DOHH2 (cell line): ENCODE measurements at regions not wholly inside any gene's neighbourhood (a gene's known extent, or its start where the extent isn't known, plus 50 kb on each side); places are given as distances from the start of the nearest gene placed in this dataset.

ENCODE experiments used
- CTCF ChIP-seq: fragments of 200-600 bp; sonication (generic); IDR thresholded peaks from one replicate; pipeline ENCODE4 v1.5.1; 2014; ENCODE audit warnings: antibody characterized with exemption, mild to moderate bottlenecking, low read depth, low read length; ENCODE audit not compliant: poor library complexity, severe bottlenecking
- EZH2phosphoT487 ChIP-seq: fragments of 200-600 bp; sonication (generic); IDR thresholded peaks from 2 replicates; pipeline ENCODE4 v1.6.1; 2017; ENCODE audit warnings: borderline replicate concordance, mild to moderate bottlenecking, antibody characterized with exemption, low read length, moderate library complexity, mixed read lengths

DNA sequence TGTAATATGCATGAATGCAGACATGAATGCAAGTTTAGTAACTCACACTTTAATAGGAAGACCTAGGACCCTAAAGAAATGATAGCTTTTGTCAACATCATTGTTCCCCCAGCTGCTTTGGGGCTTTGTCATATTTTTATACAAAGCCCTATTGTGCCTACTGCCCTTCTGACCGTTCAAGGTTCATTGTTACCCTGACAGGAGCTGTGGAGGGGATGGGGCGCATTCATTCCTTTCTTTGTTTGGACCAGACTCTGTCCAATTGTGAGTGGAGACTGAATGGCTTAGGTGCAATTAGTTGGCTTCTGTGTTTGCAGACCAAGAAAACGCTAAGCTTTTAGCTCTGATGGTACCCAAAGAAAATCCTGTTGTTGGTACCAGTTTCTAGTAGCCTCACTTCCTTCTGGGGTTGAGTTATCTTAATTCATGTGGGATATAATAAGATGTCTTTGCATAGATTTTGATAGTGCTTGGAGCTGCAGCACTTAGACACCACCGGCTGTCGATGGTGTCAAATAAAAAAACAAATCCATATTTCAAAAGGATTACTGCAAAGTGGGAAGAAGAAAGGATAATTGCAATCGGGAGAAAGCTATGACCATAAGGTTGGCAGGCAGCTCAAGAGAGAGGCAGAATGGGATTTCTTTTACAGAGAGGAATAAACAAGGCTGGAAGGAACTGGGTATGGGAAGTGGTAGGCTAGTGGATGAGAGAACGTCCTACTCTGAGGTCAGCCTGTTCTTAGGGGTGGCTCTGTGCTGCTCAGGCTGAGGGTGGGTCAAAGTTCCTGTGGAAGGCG lies 133.9 kb upstream of the TMTC4 start:
- TF ChIP-seq CTCF (no peak), EZH2phosphoT487 (no peak)
